Testis (tissue), 2 donors: ENCODE measurements at regions not wholly inside any gene's neighbourhood (a gene's known extent, or its start where the extent isn't known, plus 50 kb on each side); places are given as distances from the start of the nearest gene placed in this dataset.

ENCODE experiments used
- DNase-seq: peaks from one replicate; pipeline ENCODE4 v3.0.0-alpha.2; 2019
- H3K27ac ChIP-seq, 2 donors: fragments of 200-600 bp; sonication (generic); one replicate each; pipeline ENCODE4 v1.5.1; 2019
- H3K27me3 ChIP-seq: fragments of 200-600 bp; sonication (generic); one replicate; pipeline ENCODE4 v1.5.1; 2019
- H3K36me3 ChIP-seq: fragments of 200-600 bp; sonication (generic); one replicate; pipeline ENCODE4 v1.5.1; 2017; ENCODE audit warnings: low read depth; ENCODE audit errors: missing control alignments
- H3K4me1 ChIP-seq: fragments of 200-600 bp; sonication (generic); one replicate; pipeline ENCODE4 v1.5.1; 2019
- H3K4me3 ChIP-seq, 2 donors: fragments of 200-600 bp; sonication (generic); one replicate each; pipeline ENCODE4 v1.5.1; 2017 to 2019
- H3K9me3 ChIP-seq: fragments of 200-600 bp; sonication (generic); one replicate; pipeline ENCODE4 v1.5.1; 2017
- CTCF ChIP-seq, 3 experiments: fragments of 450-650 bp in 2 of 3; fragments of 200-600 bp in 1 of 3; sonication (generic) in 1 of 3; IDR thresholded peaks; one replicate each; pipeline ENCODE4 v1.5.1; 2016 to 2019; ENCODE audit warnings: antibody characterized with exemption in 3 of 3, mild to moderate bottlenecking in 2 of 3, moderate library complexity in 1 of 3
- POLR2A ChIP-seq: fragments of 450-650 bp; IDR thresholded peaks from one replicate; pipeline ENCODE4 v1.6.1; 2017; ENCODE audit warnings: antibody characterized with exemption, mild to moderate bottlenecking, moderate library complexity
- WGBS, 2 donors: methylation state at CpG; one replicate each; pipeline ENCODE4 v1.1.5; 2018; 5-methylcytosine and 5-hydroxymethylcytosine counted together
- intact Hi-C: fragments of 100-400 bp; cut with DNase I; formaldehyde crosslinking; loops from one replicate; pipeline ENCODE4 v1.15.1; 2023; ENCODE audit warnings: low total_unique reads

- no peaks in the 10 kb centered on the region for H3K36me3 ChIP-seq
- H3K27ac ChIP-seq: no peak overlapping the region
- no peaks in the 10 kb centered on the region for H3K27me3 ChIP-seq
- intact Hi-C loops: no loop called here
- no peak for DNase-seq
- WGBS, 2 donors: 44 to 60% methylated on average over 1 of the region's 1 CpG
- TF ChIP-seq CTCF (IDR thresholded peaks at IDR 0.05) (no peak), POLR2A (no peak)
- no peak overlapping the region for H3K4me3 ChIP-seq
- no peaks in the 10 kb centered on the region for H3K9me3 ChIP-seq
- H3K4me1 ChIP-seq: no peaks in the 10 kb centered on the region
These were observed 693.9 kb downstream of the SATB2 start for GRCh38 chr2:198763793-198764192.

- WGBS, 2 donors: 85 to 92% methylated on average over 3 of the region's 3 CpGs
- Histone ChIP-seq H3K9me3 (no peaks in the 10 kb centered on the region), H3K27ac (no peak overlapping the region), H3K36me3 (no peaks in the 10 kb centered on the region), H3K27me3 (no peaks in the 10 kb centered on the region), H3K4me1 (no peaks in the 10 kb centered on the region), H3K4me3 (no peak overlapping the region)
- no peak for TF ChIP-seq CTCF (IDR thresholded peaks at IDR 0.05)
- no peak for TF ChIP-seq POLR2A
- intact Hi-C loops: no loop called here
- DNase-seq: no peak
These were observed 695.3 kb downstream of the SATB2 start for GRCh38 chr2:198762441-198762840.

DNA sequence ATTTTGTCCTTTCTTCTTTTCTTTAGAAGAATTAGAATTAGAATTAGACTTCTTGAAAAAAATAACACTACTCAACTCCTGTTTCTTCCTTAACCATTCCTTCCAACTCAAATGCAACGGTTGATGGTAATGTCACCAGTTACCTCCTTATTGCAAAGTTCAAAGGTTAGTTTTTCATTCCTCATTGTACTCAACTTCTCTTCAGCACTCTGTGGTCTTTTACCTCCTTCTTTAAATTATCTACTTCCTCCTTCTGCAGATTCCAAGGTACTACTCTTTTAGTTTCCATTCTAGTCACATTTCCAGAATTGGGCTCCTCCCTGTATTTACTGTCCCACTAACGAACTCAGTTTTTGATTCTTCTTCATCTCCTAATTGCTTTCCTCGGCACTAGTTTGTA is 700.7 kb downstream of the SATB2 start:
- no peak for TF ChIP-seq CTCF (IDR thresholded peaks at IDR 0.05)
- TF ChIP-seq POLR2A: no peak
- WGBS, 2 donors: 63 to 68% methylated on average over 3 of the region's 3 CpGs
- Histone ChIP-seq H3K27ac (no peak overlapping the region), H3K4me1 (no peaks in the 10 kb centered on the region), H3K4me3 (no peak overlapping the region), H3K27me3 (no peaks in the 10 kb centered on the region), H3K36me3 (no peaks in the 10 kb centered on the region), H3K9me3 (no peaks in the 10 kb centered on the region)
- intact Hi-C loops: no loop called here
- DNase-seq: no peak

- DNase-seq: no peak
- Histone ChIP-seq H3K4me1 (no peaks in the 10 kb centered on the region), H3K27ac (no peak overlapping the region), H3K27me3 (no peaks in the 10 kb centered on the region), H3K4me3 (no peak overlapping the region), H3K9me3 (no peaks in the 10 kb centered on the region), H3K36me3 (no peaks in the 10 kb centered on the region)
- 46 to 56% methylated on average over 3 of the region's 3 CpGs for WGBS, 2 donors
- TF ChIP-seq POLR2A (no peak), CTCF (IDR thresholded peaks at IDR 0.05) (no peak)
- intact Hi-C loops: no loop called here
These were observed 701.6 kb downstream of the SATB2 start for GRCh38 chr2:198756166-198756565.

- intact Hi-C loops: no loop called here
- 60 to 80% methylated on average over 3 of the region's 3 CpGs for WGBS, 2 donors
- DNase-seq: no peak
- Histone ChIP-seq H3K36me3 (no peaks in the 10 kb centered on the region), H3K27me3 (no peaks in the 10 kb centered on the region), H3K9me3 (no peaks in the 10 kb centered on the region), H3K4me1 (no peaks in the 10 kb centered on the region), H3K27ac (no peak overlapping the region), H3K4me3 (no peak overlapping the region)
- TF ChIP-seq CTCF (IDR thresholded peaks at IDR 0.05) (no peak), POLR2A (no peak)
These were observed 704.6 kb downstream of the SATB2 start for GRCh38 chr2:198753101-198753500.
